GM23338 (cell line): ENCODE measurements at regions not wholly inside any gene's neighbourhood (a gene's known extent, or its start where the extent isn't known, plus 50 kb on each side); places are given as distances from the start of the nearest gene placed in this dataset.

Experiments
- CREB1 ChIP-seq: fragments of 250-450 bp; sonication (Bioruptor Pico); IDR thresholded peaks from 2 replicates; pipeline ENCODE4 v1.5.0; 2020; ENCODE audit warnings: low read depth, mild to moderate bottlenecking, moderate library complexity
- CTCF ChIP-seq, 2 experiments: fragments of 200-600 bp in 1 of 2; sonication (generic) in 1 of 2; conservative IDR thresholded peaks; 2 replicates each; pipeline versions ENCODE4 v1.5.1 to v1.6.1; 2016 to 2017; ENCODE audit warnings: antibody characterized with exemption in 2 of 2, low read depth in 2 of 2, mild to moderate bottlenecking in 2 of 2, moderate library complexity in 1 of 2
- EZH2 ChIP-seq: fragments of 200-600 bp; sonication (generic); IDR thresholded peaks from one replicate; pipeline ENCODE4 v1.8.0; 2017; ENCODE audit warnings: antibody characterized with exemption, mild to moderate bottlenecking, low read depth; ENCODE audit not compliant: unreplicated experiment
- EZH2phosphoT487 ChIP-seq: fragments of 200-600 bp; sonication (generic); IDR thresholded peaks from one replicate; pipeline ENCODE4 v1.8.1; 2018; ENCODE audit warnings: antibody characterized with exemption; ENCODE audit not compliant: unreplicated experiment
- JUNB ChIP-seq: IDR thresholded peaks from one replicate; pipeline ENCODE4 v1.6.1; 2016; ENCODE audit warnings: antibody characterized with exemption; ENCODE audit not compliant: unreplicated experiment
- NANOG ChIP-seq: IDR thresholded peaks from 2 replicates; pipeline ENCODE4 v1.6.1; 2016; ENCODE audit warnings: antibody characterized with exemption, borderline replicate concordance
- POLR2AphosphoS5 ChIP-seq: IDR thresholded peaks from 2 replicates; pipeline ENCODE4 v1.6.1; 2016; ENCODE audit warnings: antibody characterized with exemption, low read depth
- REST ChIP-seq: IDR thresholded peaks from one replicate; pipeline ENCODE4 v1.6.1; 2018; ENCODE audit warnings: antibody characterized with exemption; ENCODE audit not compliant: unreplicated experiment
- ZNF462 ChIP-seq: fragments of 250-450 bp; sonication (Bioruptor Pico); IDR thresholded peaks from 2 replicates; pipeline ENCODE4 v1.5.0; 2020; ENCODE audit warnings: mild to moderate bottlenecking, moderate library complexity

- TF ChIP-seq CTCF (conservative IDR thresholded peaks at IDR 0.05; ENCODE audit: low read depth in 2 of 2) (no peak), EZH2 (no peak), ZNF462 (no peak), POLR2AphosphoS5 (no peak), REST (no peak), CREB1 (no peak), EZH2phosphoT487 (no peak), JUNB (no peak), NANOG (no peak)
Measured at GRCh38 chr9:7607421-7607820, 192.2 kb downstream of the DMAC1 start.
